ENCODE measurements at regions not wholly inside any gene's neighbourhood (a gene's known extent, or its start where the extent isn't known, plus 50 kb on each side); places are given as distances from the start of the nearest gene placed in this dataset.

DNA sequence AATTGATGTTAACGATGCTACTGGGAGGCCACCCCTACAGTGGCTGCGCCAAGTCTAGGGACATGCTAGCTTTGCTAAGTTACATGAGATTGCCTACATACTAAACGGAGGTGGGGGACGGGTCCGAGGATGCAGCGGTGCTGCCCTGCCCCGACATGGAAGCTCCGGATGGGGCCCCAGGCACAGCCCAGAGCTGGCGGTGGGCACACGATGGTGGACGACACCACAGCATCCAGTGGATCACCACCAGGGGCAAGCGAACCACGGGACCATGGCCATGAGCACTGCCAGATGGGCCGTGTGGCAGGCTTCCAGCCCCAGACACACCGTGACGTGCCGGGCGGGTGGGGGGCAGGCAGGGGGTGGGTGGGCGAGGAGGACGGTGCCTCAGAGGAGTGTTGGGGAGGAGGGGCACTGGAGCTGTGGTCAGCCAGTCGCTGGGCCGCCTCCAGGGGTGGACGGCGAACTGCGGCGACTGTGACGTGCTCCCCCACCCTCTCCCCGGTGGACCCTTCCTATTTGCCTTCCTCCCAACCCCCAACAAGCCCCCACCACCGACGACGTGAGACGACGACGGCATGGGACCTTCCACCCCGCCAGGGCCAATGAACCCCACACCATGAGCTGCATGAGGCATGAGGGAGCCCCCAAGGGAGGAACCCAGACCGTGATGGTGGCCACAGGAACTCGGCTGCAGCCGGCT, 90.6 kb upstream of the ANKRD30BL start (continued):
- TF ChIP-seq, protein P1, sequence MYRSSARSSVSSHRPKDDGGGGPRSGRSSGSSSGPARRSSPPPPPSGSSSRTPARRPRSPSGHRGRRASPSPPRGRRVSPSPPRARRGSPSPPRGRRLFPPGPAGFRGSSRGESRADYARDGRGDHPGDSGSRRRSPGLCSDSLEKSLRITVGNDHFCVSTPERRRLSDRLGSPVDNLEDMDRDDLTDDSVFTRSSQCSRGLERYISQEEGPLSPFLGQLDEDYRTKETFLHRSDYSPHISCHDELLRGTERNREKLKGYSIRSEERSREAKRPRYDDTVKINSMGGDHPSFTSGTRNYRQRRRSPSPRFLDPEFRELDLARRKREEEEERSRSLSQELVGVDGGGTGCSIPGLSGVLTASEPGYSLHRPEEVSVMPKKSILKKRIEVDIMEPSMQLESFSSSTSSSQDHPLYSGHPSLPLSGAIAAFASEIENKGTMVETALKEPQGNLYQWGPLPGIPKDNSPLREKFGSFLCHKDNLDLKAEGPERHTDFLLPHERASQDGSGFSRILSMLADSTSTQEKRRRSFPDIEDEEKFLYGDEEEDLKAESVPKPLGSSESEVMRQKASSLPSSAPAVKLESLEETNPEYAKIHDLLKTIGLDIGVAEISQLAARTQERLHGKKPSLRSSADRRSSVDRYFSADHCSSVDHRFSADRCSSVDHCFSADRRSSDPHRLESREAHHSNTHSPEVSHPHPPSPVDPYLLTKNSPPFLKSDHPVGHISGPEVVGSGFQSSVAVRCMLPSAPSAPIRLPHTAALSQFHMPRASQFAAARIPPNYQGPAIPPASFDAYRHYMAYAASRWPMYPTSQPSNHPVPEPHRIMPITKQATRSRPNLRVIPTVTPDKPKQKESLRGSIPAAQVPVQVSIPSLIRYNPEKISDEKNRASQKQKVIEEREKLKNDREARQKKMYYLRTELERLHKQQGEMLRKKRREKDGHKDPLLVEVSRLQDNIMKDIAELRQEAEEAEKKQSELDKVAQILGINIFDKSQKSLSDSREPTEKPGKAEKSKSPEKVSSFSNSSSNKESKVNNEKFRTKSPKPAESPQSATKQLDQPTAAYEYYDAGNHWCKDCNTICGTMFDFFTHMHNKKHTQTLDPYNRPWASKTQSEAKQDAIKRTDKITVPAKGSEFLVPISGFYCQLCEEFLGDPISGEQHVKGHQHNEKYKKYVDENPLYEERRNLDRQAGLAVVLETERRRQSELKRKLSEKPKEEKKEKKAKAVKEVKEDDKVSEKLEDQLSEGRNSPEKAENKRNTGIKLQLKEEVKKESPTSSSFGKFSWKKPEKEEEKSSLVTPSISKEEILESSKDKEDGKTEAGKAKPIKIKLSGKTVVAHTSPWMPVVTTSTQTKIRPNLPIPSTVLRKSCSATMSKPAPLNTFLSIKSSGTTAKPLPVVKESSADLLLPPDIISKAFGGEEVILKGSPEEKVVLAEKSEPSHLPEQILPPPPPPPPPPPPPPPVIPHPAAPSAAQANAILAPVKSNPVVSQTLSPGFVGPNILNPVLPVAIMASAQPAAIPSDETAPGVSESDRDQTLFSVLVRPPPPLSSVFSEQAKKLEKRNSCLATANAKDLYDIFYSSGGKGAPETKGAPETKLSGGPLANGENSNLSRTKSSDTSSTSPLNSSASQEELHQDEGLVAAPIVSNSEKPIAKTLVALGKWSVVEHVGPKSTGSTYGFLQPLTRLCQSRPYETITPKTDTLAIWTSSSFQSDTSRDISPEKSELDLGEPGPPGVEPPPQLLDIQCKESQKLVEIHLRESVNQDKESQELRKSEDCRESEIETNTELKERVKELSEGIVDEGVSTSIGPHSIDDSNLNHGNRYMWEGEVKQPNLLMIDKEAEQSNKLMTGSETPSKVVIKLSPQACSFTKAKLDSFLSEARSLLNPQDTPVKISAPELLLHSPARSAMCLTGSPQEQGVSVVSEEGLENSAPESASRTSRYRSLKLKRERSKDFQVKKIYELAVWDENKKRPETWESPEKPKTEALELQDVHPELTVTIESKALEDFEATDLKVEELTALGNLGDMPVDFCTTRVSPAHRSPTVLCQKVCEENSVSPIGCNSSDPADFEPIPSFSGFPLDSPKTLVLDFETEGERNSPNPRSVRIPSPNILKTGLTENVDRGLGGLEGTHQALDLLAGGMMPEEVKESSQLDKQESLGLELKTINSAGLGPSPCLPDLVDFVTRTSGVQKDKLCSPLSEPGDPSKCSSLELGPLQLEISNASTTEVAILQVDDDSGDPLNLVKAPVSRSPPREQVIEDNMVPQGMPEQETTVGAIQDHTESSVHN (CRISPR knock-in tag; IDR thresholded peaks at IDR 0.05) = no peak
- TF ChIP-seq ZIK1 (CRISPR knock-in tag; IDR thresholded peaks at IDR 0.05; ENCODE audit: borderline replicate concordance, low read depth) = no peak
- TF ChIP-seq, protein P2, sequence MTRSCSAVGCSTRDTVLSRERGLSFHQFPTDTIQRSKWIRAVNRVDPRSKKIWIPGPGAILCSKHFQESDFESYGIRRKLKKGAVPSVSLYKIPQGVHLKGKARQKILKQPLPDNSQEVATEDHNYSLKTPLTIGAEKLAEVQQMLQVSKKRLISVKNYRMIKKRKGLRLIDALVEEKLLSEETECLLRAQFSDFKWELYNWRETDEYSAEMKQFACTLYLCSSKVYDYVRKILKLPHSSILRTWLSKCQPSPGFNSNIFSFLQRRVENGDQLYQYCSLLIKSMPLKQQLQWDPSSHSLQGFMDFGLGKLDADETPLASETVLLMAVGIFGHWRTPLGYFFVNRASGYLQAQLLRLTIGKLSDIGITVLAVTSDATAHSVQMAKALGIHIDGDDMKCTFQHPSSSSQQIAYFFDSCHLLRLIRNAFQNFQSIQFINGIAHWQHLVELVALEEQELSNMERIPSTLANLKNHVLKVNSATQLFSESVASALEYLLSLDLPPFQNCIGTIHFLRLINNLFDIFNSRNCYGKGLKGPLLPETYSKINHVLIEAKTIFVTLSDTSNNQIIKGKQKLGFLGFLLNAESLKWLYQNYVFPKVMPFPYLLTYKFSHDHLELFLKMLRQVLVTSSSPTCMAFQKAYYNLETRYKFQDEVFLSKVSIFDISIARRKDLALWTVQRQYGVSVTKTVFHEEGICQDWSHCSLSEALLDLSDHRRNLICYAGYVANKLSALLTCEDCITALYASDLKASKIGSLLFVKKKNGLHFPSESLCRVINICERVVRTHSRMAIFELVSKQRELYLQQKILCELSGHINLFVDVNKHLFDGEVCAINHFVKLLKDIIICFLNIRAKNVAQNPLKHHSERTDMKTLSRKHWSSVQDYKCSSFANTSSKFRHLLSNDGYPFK (CRISPR knock-in tag; IDR thresholded peaks at IDR 0.05; ENCODE audit: borderline replicate concordance) = no peak
- TF ChIP-seq, protein P3, sequence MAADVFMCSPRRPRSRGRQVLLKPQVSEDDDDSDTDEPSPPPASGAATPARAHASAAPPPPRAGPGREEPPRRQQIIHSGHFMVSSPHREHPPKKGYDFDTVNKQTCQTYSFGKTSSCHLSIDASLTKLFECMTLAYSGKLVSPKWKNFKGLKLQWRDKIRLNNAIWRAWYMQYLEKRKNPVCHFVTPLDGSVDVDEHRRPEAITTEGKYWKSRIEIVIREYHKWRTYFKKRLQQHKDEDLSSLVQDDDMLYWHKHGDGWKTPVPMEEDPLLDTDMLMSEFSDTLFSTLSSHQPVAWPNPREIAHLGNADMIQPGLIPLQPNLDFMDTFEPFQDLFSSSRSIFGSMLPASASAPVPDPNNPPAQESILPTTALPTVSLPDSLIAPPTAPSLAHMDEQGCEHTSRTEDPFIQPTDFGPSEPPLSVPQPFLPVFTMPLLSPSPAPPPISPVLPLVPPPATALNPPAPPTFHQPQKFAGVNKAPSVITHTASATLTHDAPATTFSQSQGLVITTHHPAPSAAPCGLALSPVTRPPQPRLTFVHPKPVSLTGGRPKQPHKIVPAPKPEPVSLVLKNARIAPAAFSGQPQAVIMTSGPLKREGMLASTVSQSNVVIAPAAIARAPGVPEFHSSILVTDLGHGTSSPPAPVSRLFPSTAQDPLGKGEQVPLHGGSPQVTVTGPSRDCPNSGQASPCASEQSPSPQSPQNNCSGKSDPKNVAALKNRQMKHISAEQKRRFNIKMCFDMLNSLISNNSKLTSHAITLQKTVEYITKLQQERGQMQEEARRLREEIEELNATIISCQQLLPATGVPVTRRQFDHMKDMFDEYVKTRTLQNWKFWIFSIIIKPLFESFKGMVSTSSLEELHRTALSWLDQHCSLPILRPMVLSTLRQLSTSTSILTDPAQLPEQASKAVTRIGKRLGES (CRISPR knock-in tag; IDR thresholded peaks at IDR 0.05; ENCODE audit: borderline replicate concordance) = no peak
- TF ChIP-seq ZNF761 (CRISPR knock-in tag; conservative IDR thresholded peaks at IDR 0.05) = no peak
- TF ChIP-seq, protein P4, sequence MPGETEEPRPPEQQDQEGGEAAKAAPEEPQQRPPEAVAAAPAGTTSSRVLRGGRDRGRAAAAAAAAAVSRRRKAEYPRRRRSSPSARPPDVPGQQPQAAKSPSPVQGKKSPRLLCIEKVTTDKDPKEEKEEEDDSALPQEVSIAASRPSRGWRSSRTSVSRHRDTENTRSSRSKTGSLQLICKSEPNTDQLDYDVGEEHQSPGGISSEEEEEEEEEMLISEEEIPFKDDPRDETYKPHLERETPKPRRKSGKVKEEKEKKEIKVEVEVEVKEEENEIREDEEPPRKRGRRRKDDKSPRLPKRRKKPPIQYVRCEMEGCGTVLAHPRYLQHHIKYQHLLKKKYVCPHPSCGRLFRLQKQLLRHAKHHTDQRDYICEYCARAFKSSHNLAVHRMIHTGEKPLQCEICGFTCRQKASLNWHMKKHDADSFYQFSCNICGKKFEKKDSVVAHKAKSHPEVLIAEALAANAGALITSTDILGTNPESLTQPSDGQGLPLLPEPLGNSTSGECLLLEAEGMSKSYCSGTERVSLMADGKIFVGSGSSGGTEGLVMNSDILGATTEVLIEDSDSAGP (CRISPR knock-in tag; IDR thresholded peaks at IDR 0.05; ENCODE audit: borderline replicate concordance) = no peak
- TF ChIP-seq ZFY (CRISPR knock-in tag; IDR thresholded peaks at IDR 0.05) = no peak
- no peak for TF ChIP-seq ZNF737 (CRISPR knock-in tag; IDR thresholded peaks at IDR 0.05; ENCODE audit: borderline replicate concordance)
- TF ChIP-seq ATAD3A (CRISPR knock-in tag; IDR thresholded peaks at IDR 0.05) = no peak
- no peak for TF ChIP-seq ZNF562 (CRISPR knock-in tag; IDR thresholded peaks at IDR 0.05; ENCODE audit: borderline replicate concordance)
- no peak for TF ChIP-seq DMAP1 (CRISPR knock-in tag; IDR thresholded peaks at IDR 0.05)
